Uterus (tissue), 2 donors: ENCODE measurements at regions not wholly inside any gene's neighbourhood (a gene's known extent, or its start where the extent isn't known, plus 50 kb on each side); places are given as distances from the start of the nearest gene placed in this dataset.

Experiments used
- POLR2A ChIP-seq, 2 donors: fragments of 450-650 bp; IDR thresholded peaks; one replicate each; pipeline ENCODE4 v1.6.1; 2016; ENCODE audit warnings: antibody characterized with exemption in 2 of 2, mild to moderate bottlenecking in 1 of 2, moderate library complexity in 1 of 2
- TF ChIP-seq, protein P1 (sequence below), 4 experiments: fragments of 200-600 bp in 2 of 4; fragments of 450-650 bp in 2 of 4; sonication (generic) in 2 of 4; IDR thresholded peaks; one replicate each; pipeline ENCODE4 v1.5.1; 2016 to 2019; ENCODE audit warnings: antibody characterized with exemption in 4 of 4, mild to moderate bottlenecking in 2 of 4, moderate library complexity in 1 of 4

DNA sequence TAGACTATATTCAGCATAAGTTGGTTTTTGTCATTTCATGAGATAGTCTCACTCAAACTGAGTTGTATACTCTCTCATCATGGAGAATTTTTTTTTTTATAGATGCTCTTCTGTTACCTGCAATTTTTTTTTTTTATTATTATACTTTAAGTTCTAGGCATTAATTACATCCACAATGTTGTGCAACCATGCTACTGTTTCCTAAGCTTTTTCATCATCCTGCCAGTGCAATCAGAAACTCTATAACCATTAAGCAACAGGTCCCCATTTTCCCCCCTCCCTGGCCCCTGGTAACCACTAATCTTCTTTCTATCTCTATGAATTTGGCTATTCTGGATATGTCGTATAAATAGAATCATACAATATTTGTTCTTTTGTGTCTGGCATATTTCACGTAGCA lies 321.6 kb downstream of the STIM2 start:
- TF ChIP-seq POLR2A (IDR thresholded peaks at IDR 0.05) = no peak
- TF ChIP-seq, protein P1, sequence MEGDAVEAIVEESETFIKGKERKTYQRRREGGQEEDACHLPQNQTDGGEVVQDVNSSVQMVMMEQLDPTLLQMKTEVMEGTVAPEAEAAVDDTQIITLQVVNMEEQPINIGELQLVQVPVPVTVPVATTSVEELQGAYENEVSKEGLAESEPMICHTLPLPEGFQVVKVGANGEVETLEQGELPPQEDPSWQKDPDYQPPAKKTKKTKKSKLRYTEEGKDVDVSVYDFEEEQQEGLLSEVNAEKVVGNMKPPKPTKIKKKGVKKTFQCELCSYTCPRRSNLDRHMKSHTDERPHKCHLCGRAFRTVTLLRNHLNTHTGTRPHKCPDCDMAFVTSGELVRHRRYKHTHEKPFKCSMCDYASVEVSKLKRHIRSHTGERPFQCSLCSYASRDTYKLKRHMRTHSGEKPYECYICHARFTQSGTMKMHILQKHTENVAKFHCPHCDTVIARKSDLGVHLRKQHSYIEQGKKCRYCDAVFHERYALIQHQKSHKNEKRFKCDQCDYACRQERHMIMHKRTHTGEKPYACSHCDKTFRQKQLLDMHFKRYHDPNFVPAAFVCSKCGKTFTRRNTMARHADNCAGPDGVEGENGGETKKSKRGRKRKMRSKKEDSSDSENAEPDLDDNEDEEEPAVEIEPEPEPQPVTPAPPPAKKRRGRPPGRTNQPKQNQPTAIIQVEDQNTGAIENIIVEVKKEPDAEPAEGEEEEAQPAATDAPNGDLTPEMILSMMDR (IDR thresholded peaks at IDR 0.05) = no peak
